ENCODE measurements at regions not wholly inside any gene's neighbourhood (a gene's known extent, or its start where the extent isn't known, plus 50 kb on each side); places are given as distances from the start of the nearest gene placed in this dataset.

- TF ChIP-seq CTCF (conservative IDR thresholded peaks at IDR 0.05; ENCODE audit: low read depth in 2 of 2): no peak
- TF ChIP-seq REST (IDR thresholded peaks at IDR 0.05; ENCODE audit: unreplicated experiment): no peak
- no peak for TF ChIP-seq POLR2AphosphoS5 (IDR thresholded peaks at IDR 0.05; ENCODE audit: low read depth)
- TF ChIP-seq ZNF114 (CRISPR knock-in tag; IDR thresholded peaks at IDR 0.05): no peak
- no peak for TF ChIP-seq ZNF331 (CRISPR knock-in tag; IDR thresholded peaks at IDR 0.05; ENCODE audit: low read depth)
- TF ChIP-seq EZH2 (IDR thresholded peaks at IDR 0.05; ENCODE audit: low read depth, unreplicated experiment): no peak
- TF ChIP-seq EZH2phosphoT487 (IDR thresholded peaks at IDR 0.05; ENCODE audit: unreplicated experiment): no peak
- TF ChIP-seq NANOG (IDR thresholded peaks at IDR 0.05; ENCODE audit: borderline replicate concordance): no peak
- no peak for TF ChIP-seq CREB1 (CRISPR knock-in tag; IDR thresholded peaks at IDR 0.05; ENCODE audit: low read depth)
- no peak for TF ChIP-seq JUNB (IDR thresholded peaks at IDR 0.05; ENCODE audit: unreplicated experiment)
Measured at GRCh38 chr1:118302145-118302544, 117.1 kb upstream of the SPAG17 start.
